Neural cell (in vitro differentiated cells): ENCODE measurements at regions not wholly inside any gene's neighbourhood (a gene's known extent, or its start where the extent isn't known, plus 50 kb on each side); places are given as distances from the start of the nearest gene placed in this dataset.

Experiments used
- H2AFZ ChIP-seq: fragments of 200-600, 300-800 bp; sonication (generic), shearing (Covaris generic); 2 replicates; pipeline ENCODE4 v1.6.0; 2014; ENCODE audit warnings: low read depth, mild to moderate bottlenecking, antibody characterized with exemption, low read length, moderate library complexity
- H3F3A ChIP-seq: fragments of 200-600 bp; shearing (Covaris generic); 2 replicates; pipeline ENCODE4 v1.6.1; 2016; ENCODE audit warnings: mild to moderate bottlenecking, moderate library complexity, mixed read lengths, antibody characterized with exemption, low read length; ENCODE audit not compliant: insufficient read depth, poor library complexity, severe bottlenecking
- H3K27ac ChIP-seq: fragments of 200-600, 300-800 bp; sonication (generic), shearing (Covaris generic); 2 replicates; pipeline ENCODE4 v1.5.1; 2014; ENCODE audit warnings: mild to moderate bottlenecking, low read length, moderate library complexity
- H3K27me3 ChIP-seq: fragments of 300-800, 200-600 bp; sonication (generic), shearing (Covaris generic); 2 replicates; pipeline ENCODE4 v1.6.0; 2014; ENCODE audit warnings: mild to moderate bottlenecking, low read depth, low read length, moderate library complexity; ENCODE audit not compliant: insufficient read depth
- H3K36me3 ChIP-seq: fragments of 300-800, 200-600 bp; sonication (generic), shearing (Covaris generic); 2 replicates; pipeline ENCODE4 v1.5.1; 2014; ENCODE audit warnings: mild to moderate bottlenecking, antibody characterized with exemption, low read length, moderate library complexity; ENCODE audit not compliant: insufficient read depth
- H3K4me2 ChIP-seq: fragments of 300-800, 200-600 bp; sonication (generic), shearing (Covaris generic); 2 replicates; pipeline ENCODE4 v1.6.0; 2014; ENCODE audit warnings: mild to moderate bottlenecking, low read length
- H3K4me3 ChIP-seq: fragments of 300-800, 200-600 bp; sonication (generic), shearing (Covaris generic); 2 replicates; pipeline ENCODE4 v1.5.1; 2014; ENCODE audit warnings: mild to moderate bottlenecking, low read length, moderate library complexity
- H3K79me2 ChIP-seq: fragments of 200-600 bp; shearing (Covaris generic); replicated peaks from 2 replicates; pipeline ENCODE4 v1.6.0; 2014; ENCODE audit warnings: mild to moderate bottlenecking, low read length, moderate library complexity; ENCODE audit not compliant: insufficient read depth
- H3K9ac ChIP-seq: fragments of 300-800, 200-600 bp; sonication (generic), shearing (Covaris generic); 2 replicates; pipeline ENCODE4 v1.6.1; 2016; ENCODE audit warnings: mild to moderate bottlenecking, low read length, mixed read lengths
- H3K9me2 ChIP-seq: fragments of 200-600 bp; shearing (Covaris generic); 2 replicates; pipeline ENCODE4 v1.6.1; 2016; ENCODE audit warnings: mild to moderate bottlenecking, low read length, mixed read lengths; ENCODE audit not compliant: insufficient read depth
- H3K9me3 ChIP-seq: fragments of 200-600, 300-800 bp; sonication (generic), shearing (Covaris generic); 2 replicates; pipeline ENCODE4 v1.6.1; 2016; ENCODE audit warnings: mild to moderate bottlenecking, mixed run types, low read length, moderate library complexity, mixed read lengths
- H4K20me1 ChIP-seq: fragments of 200-600 bp; shearing (Covaris generic); 2 replicates; pipeline ENCODE4 v1.6.1; 2016; ENCODE audit warnings: mild to moderate bottlenecking, mixed run types; ENCODE audit not compliant: insufficient read depth
- EP300 ChIP-seq: fragments of 450-650 bp; conservative IDR thresholded peaks from 2 replicates; pipeline ENCODE4 v1.6.1; 2014; ENCODE audit warnings: antibody characterized with exemption, mild to moderate bottlenecking, moderate library complexity; ENCODE audit not compliant: poor library complexity, severe bottlenecking
- EZH2 ChIP-seq: fragments of 200-600, 300-800 bp; shearing (Covaris generic), sonication (generic); IDR thresholded peaks from 2 replicates; pipeline ENCODE4 v1.6.1; 2014; ENCODE audit warnings: antibody characterized with exemption, low read length, borderline replicate concordance, mild to moderate bottlenecking; ENCODE audit not compliant: insufficient read depth, poor library complexity, severe bottlenecking
- MXI1 ChIP-seq: fragments of 450-650 bp; conservative IDR thresholded peaks from 2 replicates; pipeline ENCODE4 v1.6.1; 2014; ENCODE audit warnings: antibody characterized with exemption, mild to moderate bottlenecking; ENCODE audit not compliant: poor library complexity, severe bottlenecking
- POLR2AphosphoS5 ChIP-seq: IDR thresholded peaks from 2 replicates; pipeline ENCODE4 v1.6.1; 2012
- RAD21 ChIP-seq: fragments of 450-650 bp; conservative IDR thresholded peaks from 2 replicates; pipeline ENCODE4 v1.6.1; 2014; ENCODE audit warnings: antibody characterized with exemption, mild to moderate bottlenecking, moderate library complexity
- REST ChIP-seq: IDR thresholded peaks from 2 replicates; pipeline ENCODE4 v1.6.1; 2012; ENCODE audit warnings: borderline replicate concordance
- SMC3 ChIP-seq: fragments of 450-650 bp; conservative IDR thresholded peaks from 2 replicates; pipeline ENCODE4 v1.6.1; 2014; ENCODE audit warnings: antibody characterized with exemption, mild to moderate bottlenecking, moderate library complexity; ENCODE audit not compliant: poor library complexity
- TAF1 ChIP-seq: IDR thresholded peaks from 2 replicates; pipeline ENCODE4 v1.6.1; 2012; ENCODE audit warnings: low read depth
- TF ChIP-seq, protein P1 (sequence below): fragments of 450-650 bp; IDR thresholded peaks from 2 replicates; pipeline ENCODE4 v1.5.1; 2014; ENCODE audit warnings: antibody characterized with exemption, mild to moderate bottlenecking, moderate library complexity; ENCODE audit not compliant: poor library complexity, severe bottlenecking

DNA sequence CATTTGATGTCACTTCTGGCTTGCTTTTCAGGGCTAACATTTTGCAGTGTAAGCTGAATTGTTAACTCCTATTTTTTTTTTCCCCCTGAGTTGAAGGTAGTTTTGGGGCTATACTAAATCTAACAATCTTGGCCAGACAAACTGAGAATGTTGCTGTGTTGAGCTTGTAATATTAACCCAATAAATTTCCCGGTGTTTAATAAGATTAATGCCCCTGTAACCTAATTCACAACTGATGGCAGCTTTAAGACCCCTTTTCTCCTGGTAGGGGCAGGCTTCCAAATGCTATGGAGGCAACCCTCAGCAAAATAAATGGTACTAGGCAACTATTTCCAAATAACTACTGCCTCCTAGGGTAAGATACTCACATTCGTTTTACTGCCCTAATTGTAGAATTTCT, 549.6 kb upstream of the KIF2B start:
- no peak overlapping the region for H2AFZ ChIP-seq
- H3K9ac ChIP-seq, result no peak overlapping the region
- no peaks in the 10 kb centered on the region for H3K27me3 ChIP-seq
- no peaks in the 10 kb centered on the region for H3K36me3 ChIP-seq
- no peak overlapping the region for H3K4me2 ChIP-seq
- H3K79me2 ChIP-seq, result no peaks in the 10 kb centered on the region
- H4K20me1 ChIP-seq, result no peaks in the 10 kb centered on the region
- H3K9me3 ChIP-seq, result no peaks in the 10 kb centered on the region
- H3K27ac ChIP-seq, result no peak overlapping the region
- H3K9me2 ChIP-seq, result no peaks in the 10 kb centered on the region
- no peaks in the 10 kb centered on the region for H3F3A ChIP-seq
- no peak for TF ChIP-seq MXI1
- TF ChIP-seq EP300, result no peak
- no peak for TF ChIP-seq RAD21
- TF ChIP-seq SMC3, result no peak
- no peak for TF ChIP-seq TAF1
- TF ChIP-seq REST, result no peak
- TF ChIP-seq EZH2, result no peak
- no peak for TF ChIP-seq POLR2AphosphoS5
- TF ChIP-seq, protein P1, sequence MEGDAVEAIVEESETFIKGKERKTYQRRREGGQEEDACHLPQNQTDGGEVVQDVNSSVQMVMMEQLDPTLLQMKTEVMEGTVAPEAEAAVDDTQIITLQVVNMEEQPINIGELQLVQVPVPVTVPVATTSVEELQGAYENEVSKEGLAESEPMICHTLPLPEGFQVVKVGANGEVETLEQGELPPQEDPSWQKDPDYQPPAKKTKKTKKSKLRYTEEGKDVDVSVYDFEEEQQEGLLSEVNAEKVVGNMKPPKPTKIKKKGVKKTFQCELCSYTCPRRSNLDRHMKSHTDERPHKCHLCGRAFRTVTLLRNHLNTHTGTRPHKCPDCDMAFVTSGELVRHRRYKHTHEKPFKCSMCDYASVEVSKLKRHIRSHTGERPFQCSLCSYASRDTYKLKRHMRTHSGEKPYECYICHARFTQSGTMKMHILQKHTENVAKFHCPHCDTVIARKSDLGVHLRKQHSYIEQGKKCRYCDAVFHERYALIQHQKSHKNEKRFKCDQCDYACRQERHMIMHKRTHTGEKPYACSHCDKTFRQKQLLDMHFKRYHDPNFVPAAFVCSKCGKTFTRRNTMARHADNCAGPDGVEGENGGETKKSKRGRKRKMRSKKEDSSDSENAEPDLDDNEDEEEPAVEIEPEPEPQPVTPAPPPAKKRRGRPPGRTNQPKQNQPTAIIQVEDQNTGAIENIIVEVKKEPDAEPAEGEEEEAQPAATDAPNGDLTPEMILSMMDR, result no peak
- H3K4me3 ChIP-seq, result no peak overlapping the region

- no peaks in the 10 kb centered on the region for H3K36me3 ChIP-seq
- H3K9ac ChIP-seq, result no peak overlapping the region
- H3K27me3 ChIP-seq, result no peaks in the 10 kb centered on the region
- no peaks in the 10 kb centered on the region for H4K20me1 ChIP-seq
- H3K9me3 ChIP-seq, result no peaks in the 10 kb centered on the region
- TF ChIP-seq TAF1 (no peak), EZH2 (no peak), REST (no peak), MXI1 (no peak), EP300 (no peak), RAD21 (no peak), SMC3 (no peak), POLR2AphosphoS5 (no peak)
- TF ChIP-seq, protein P1, result no peak
- no peaks in the 10 kb centered on the region for H3K9me2 ChIP-seq
- H3K4me3 ChIP-seq, result no peak overlapping the region
- no peaks in the 10 kb centered on the region for H3K79me2 ChIP-seq
- no peak overlapping the region for H2AFZ ChIP-seq
- H3K4me2 ChIP-seq, result no peak overlapping the region
- no peak overlapping the region for H3K27ac ChIP-seq
- H3F3A ChIP-seq, result no peaks in the 10 kb centered on the region
These were observed 551.8 kb upstream of the KIF2B start for GRCh38 chr17:53270936-53271335.
